Fibroblast of lung (primary cell): ENCODE measurements at regions not wholly inside any gene's neighbourhood (a gene's known extent, or its start where the extent isn't known, plus 50 kb on each side); places are given as distances from the start of the nearest gene placed in this dataset.

ENCODE experiments used
- DNase-seq, 2 donors: peaks; one replicate each; pipeline versions ENCODE4 v3.0.0 to v3.0.0-alpha.2; 2010; ENCODE audit warnings: low read depth in 2 of 2
- H2AFZ ChIP-seq: 2 replicates; pipeline ENCODE4 v1.5.1; 2012; ENCODE audit warnings: low read length, control low read depth, inconsistent platforms
- H3K27ac ChIP-seq: 2 replicates; pipeline ENCODE4 v1.5.1; 2011; ENCODE audit warnings: low read length, control low read depth; ENCODE audit not compliant: insufficient read depth
- H3K27me3 ChIP-seq: 2 replicates; pipeline ENCODE4 v1.5.1; 2011; ENCODE audit warnings: mild to moderate bottlenecking, low read length; ENCODE audit not compliant: control insufficient read depth, insufficient read depth
- H3K36me3 ChIP-seq: 2 replicates; pipeline ENCODE4 v1.5.1; 2011; ENCODE audit warnings: low read length; ENCODE audit not compliant: control insufficient read depth, insufficient read depth
- H3K4me1 ChIP-seq: 2 replicates; pipeline ENCODE4 v1.5.1; 2011; ENCODE audit warnings: low read length; ENCODE audit not compliant: control insufficient read depth, insufficient read depth; ENCODE audit errors: extremely low read depth
- H3K4me2 ChIP-seq: 2 replicates; pipeline ENCODE4 v1.5.1; 2011; ENCODE audit warnings: low read length, control low read depth; ENCODE audit not compliant: insufficient read depth; ENCODE audit errors: extremely low read depth
- H3K4me3 ChIP-seq, 4 experiments: fragments of 200-600 bp in 1 of 4; sonication (generic) in 1 of 4; replicated peaks in 1 of 4; 2 replicates each; pipeline ENCODE4 v1.5.1; 2011 to 2016; ENCODE audit warnings: low read length in 4 of 4, low read depth in 3 of 4, mild to moderate bottlenecking in 3 of 4, control low read depth in 2 of 4, inconsistent platforms in 1 of 4, mixed read lengths in 1 of 4; ENCODE audit not compliant: insufficient read depth in 1 of 4; ENCODE audit errors: control extremely low read depth in 1 of 4
- H3K79me2 ChIP-seq: 2 replicates; pipeline ENCODE4 v1.5.1; 2012; ENCODE audit warnings: mild to moderate bottlenecking, low read length, inconsistent platforms; ENCODE audit not compliant: control insufficient read depth, insufficient read depth
- H3K9ac ChIP-seq: 2 replicates; pipeline ENCODE4 v1.5.1; 2011; ENCODE audit warnings: mild to moderate bottlenecking, low read length, control low read depth; ENCODE audit not compliant: insufficient read depth
- H3K9me3 ChIP-seq: 2 replicates; pipeline ENCODE4 v1.5.1; 2012; ENCODE audit warnings: low read depth, low read length; ENCODE audit not compliant: control insufficient read depth, insufficient read depth
- H4K20me1 ChIP-seq: 2 replicates; pipeline ENCODE4 v1.5.1; 2011; ENCODE audit warnings: low read length; ENCODE audit not compliant: control insufficient read depth, insufficient read depth; ENCODE audit errors: extremely low read depth
- CTCF ChIP-seq, 2 donors: IDR thresholded peaks in 1 of 2; conservative IDR thresholded peaks in 1 of 2; 1 replicate in 1 of 2; 2 replicates in 1 of 2; pipeline ENCODE4 v1.5.1; 2011 to 2012; ENCODE audit warnings: low read length in 2 of 2, control low read depth in 1 of 2, inconsistent platforms in 1 of 2, low read depth in 1 of 2, mild to moderate bottlenecking in 1 of 2
- EZH2 ChIP-seq: IDR thresholded peaks from 2 replicates; pipeline ENCODE4 v1.5.1; 2012; ENCODE audit warnings: low read length, control low read depth, mild to moderate bottlenecking; ENCODE audit errors: missing control alignments

GRCh38 chr2:11027195-11027594, 115.5 kb downstream of the KCNF1 start:
- H3K27ac ChIP-seq: no peak overlapping the region
- H3K27me3 ChIP-seq: peaks cover 5% of the 10 kb centered on the region
- H3K9ac ChIP-seq: no peak overlapping the region
- H3K79me2 ChIP-seq: no peaks in the 10 kb centered on the region
- H4K20me1 ChIP-seq: no peaks in the 10 kb centered on the region
- no peaks in the 10 kb centered on the region for H3K4me1 ChIP-seq
- no peak overlapping the region for H3K4me2 ChIP-seq
- no peak overlapping the region for H2AFZ ChIP-seq
- no peak for DNase-seq
- H3K9me3 ChIP-seq: no peaks in the 10 kb centered on the region
- H3K36me3 ChIP-seq: no peaks in the 10 kb centered on the region
- TF ChIP-seq CTCF (conservative IDR thresholded peaks at IDR 0.05 in 1 of 2, IDR thresholded peaks at IDR 0.05 in 1 of 2; ENCODE audit: low read depth in 1 of 2, low read length in 2 of 2) (no peak), EZH2 (no peak)
- no peak overlapping the region for H3K4me3 ChIP-seq

- Histone ChIP-seq H3K9me3 (no peaks in the 10 kb centered on the region), H3K36me3 (no peaks in the 10 kb centered on the region), H3K27ac (no peak overlapping the region), H3K9ac (no peak overlapping the region), H2AFZ (no peak overlapping the region), H3K79me2 (no peaks in the 10 kb centered on the region), H3K27me3 (peaks cover 5% of the 10 kb centered on the region), H3K4me3 (no peak overlapping the region), H3K4me1 (no peaks in the 10 kb centered on the region), H4K20me1 (no peaks in the 10 kb centered on the region), H3K4me2 (no peak overlapping the region)
- no peak for DNase-seq
- TF ChIP-seq CTCF (conservative IDR thresholded peaks at IDR 0.05 in 1 of 2, IDR thresholded peaks at IDR 0.05 in 1 of 2; ENCODE audit: low read depth in 1 of 2, low read length in 2 of 2) (no peak), EZH2 (no peak)
These were observed 116.7 kb downstream of the KCNF1 start for GRCh38 chr2:11028407-11028916.

- no peak overlapping the region for H3K9ac ChIP-seq
- H3K36me3 ChIP-seq: no peaks in the 10 kb centered on the region
- H4K20me1 ChIP-seq: no peaks in the 10 kb centered on the region
- no peak overlapping the region for H3K27ac ChIP-seq
- no peaks in the 10 kb centered on the region for H3K9me3 ChIP-seq
- H2AFZ ChIP-seq: no peak overlapping the region
- H3K4me2 ChIP-seq: no peak overlapping the region
- H3K27me3 ChIP-seq: peaks cover 5% of the 10 kb centered on the region
- no peaks in the 10 kb centered on the region for H3K79me2 ChIP-seq
- H3K4me3 ChIP-seq: no peak overlapping the region
- TF ChIP-seq CTCF (conservative IDR thresholded peaks at IDR 0.05 in 1 of 2, IDR thresholded peaks at IDR 0.05 in 1 of 2; ENCODE audit: low read depth in 1 of 2, low read length in 2 of 2): no peak
- no peak for TF ChIP-seq EZH2
- H3K4me1 ChIP-seq: no peaks in the 10 kb centered on the region
- DNase-seq: no peak
These were observed 117.4 kb downstream of the KCNF1 start for GRCh38 chr2:11029136-11029535.
